MV-4-11 (cell line): ENCODE measurements at regions not wholly inside any gene's neighbourhood (a gene's known extent, or its start where the extent isn't known, plus 50 kb on each side); places are given as distances from the start of the nearest gene placed in this dataset.
"Not testable (repeated sequence)": the region's sequence is repeated elsewhere in the genome, so short reads cannot be mapped to it uniquely, and the experiment has no call there.

Experiments
- DNase-seq: peaks from one replicate; lab custom pipeline; 2025; lab: John Stamatoyannopoulos, UW

DNA sequence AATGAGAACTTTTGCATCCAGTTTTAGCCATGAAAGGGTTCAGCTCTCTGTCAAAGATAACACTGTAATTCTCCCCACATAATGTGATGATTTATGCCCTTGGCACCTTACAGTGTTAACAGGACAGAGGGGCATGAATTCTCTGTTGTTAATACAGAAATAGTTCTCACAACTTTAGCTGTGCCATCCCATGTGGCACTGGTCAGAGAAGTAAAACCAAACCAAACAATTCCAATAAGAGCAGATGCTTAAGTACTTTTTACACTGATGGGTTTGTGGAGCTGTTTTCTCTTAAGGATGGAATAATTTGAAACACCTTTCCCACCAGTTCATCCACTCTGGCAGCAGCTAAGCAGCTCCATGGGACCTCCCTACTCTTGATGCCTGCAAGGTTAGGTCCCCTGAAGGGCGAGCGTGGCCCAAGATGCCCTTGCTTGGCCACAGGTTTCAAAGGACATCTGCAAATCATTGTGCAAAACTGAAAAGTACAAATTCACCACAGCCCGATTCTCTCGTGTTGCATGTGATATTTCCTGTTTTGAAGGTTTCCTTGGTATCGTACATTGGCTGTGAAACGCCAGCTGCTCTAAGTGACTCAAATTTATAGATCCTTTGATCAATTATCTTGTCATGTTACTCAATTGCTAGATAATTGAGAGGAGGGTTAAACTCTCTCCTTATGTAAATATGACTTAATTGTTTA is 82.5 kb upstream of the CREB5 start:
- peak; percentile 6 for DNase-seq

DNA sequence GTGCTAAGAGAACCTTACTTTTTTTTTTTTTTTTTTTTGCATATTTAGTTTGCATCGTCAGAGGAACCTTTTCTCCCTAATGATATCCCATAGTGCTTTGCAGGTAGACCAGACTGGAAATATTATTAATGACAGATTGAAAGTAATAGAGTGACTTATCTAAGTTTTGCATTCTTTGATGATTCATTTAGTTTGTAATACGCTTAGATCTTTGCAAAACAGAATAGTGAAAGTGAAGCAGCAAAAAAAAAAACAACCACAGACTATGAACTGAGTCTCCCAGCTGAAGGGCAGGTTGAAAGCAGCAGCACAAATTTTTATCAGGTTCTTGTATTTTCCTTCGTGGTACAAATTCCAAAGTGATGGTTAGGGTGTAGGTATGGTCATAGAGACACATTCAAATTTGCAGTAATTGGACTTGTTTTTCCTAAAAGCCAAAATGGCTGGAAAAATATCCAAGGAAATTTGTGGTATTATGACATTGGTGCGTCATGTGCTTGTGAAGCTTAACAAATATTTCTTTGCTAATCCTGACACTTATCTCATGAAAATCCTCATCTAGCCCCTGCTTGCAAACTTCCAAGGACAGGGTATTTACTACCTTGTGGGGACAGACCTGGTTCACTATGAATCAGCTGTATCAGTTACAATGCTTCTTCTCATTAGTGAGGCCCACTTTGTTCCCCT is 81.8 kb upstream of the CREB5 start:
- DNase-seq = no peak

DNA sequence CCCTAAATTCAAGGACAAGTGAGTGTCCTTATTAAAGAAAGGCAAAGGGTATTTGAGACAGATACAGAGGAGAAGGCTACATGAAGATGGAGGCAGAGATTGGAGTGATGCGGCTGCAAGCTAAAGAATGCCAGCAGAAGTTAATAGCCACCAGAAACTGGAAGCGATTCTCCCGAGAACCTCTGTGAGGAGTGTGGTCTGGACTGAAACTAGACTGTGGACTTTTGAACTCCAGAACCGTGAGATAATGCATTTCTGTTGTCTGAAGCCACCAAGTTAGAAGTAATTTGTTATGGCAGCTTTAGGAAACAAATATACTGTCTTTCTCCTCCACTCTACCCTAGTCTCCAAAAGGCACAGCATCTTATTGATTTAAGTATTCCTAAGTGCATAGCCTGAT is 80.3 kb upstream of the CREB5 start:
- no peak for DNase-seq

DNA sequence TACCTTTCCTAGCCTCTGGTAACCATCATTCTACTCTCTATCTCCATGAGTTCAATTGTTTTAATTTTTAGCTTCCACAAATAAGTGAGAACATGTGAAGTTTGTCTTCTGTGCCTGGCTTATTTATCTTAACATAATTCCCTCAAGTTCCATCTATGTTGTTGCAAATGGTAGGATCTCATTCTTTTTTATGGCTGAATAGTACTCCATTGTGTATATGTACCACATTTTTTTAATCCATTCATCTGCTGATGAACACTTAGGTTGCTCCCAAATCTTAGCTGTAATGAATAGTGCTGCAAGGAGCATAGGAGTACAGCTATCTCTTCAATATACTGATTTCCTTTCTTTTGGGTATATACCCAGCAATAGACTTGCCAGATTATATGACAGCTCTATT is 78.8 kb upstream of the CREB5 start:
- not testable (repeated sequence) for DNase-seq

DNA sequence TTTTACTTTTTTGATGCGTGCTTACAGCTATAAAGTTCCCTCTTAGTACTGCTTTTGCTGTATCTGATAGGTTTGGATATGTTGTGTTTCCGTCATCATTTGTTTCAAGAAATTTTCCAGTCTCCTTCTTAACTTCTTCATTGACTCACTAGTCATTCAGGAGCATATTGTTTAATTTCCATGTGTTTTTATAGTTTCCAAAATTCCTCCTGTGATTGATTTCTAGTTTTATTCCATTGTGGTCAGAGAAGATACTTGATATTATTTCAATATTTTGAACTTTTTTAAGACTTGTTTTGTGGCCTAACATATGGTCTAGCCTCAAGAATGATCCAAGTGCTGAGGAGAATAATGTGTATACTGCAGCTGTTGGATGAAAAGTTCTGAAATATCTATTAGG is 75.5 kb upstream of the CREB5 start:
- DNase-seq = no peak

DNA sequence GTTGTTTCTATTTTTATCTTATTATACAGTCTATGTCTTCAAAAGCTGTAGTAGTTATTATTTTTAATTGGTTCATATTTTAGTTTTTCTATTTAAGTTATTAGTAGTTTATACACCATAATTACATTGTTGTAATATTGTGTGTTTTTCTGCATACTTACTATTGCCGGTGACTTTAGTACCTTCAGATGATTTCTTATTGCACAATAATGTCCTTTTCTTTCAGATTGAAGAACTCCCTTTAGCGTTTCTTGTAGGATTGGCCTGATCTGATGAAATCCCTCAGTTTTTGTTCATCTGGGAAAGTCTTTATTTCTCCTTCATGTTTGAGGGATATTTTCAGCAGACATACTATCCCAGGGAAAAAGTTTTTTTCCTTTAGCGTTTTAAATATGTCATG is 74.3 kb upstream of the CREB5 start:
- DNase-seq = no peak

DNA sequence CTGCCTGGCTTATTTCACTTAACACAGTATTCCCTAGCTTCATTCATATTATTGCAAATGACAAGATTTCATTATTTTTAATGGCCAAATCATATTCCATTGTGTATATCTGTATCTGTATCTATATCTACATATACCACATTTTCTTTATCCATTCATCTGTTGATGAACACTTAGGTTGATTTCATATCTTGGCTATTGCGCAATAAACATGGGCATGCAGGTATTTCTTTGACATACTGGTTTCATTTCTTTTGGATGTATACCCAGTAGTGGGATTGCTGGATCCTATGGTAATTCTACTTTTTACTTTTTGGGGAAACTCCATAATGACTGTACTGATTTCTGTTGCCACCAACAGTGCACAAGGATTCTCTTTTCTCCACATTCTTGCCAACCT is 68.9 kb upstream of the CREB5 start:
- no peak for DNase-seq

DNA sequence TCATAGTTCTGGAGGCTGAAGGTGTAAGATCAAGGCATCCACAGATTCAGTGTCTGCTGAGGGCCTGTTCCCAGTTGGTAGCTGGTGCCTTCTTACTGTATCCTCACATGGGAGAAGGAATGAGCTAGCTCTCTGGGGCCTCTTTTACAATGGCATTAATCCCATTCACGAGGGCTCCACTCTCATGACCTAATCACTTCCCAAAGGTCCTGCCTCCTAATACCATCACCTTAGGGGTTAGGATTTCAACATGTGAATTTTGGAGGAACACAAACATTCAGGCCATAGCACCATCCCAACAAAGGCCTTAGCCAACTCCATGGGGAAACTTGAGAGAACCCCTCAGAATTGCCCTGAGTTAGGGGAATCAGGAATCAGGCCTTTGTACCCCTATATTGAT is 66.1 kb upstream of the CREB5 start:
- no peak for DNase-seq

DNA sequence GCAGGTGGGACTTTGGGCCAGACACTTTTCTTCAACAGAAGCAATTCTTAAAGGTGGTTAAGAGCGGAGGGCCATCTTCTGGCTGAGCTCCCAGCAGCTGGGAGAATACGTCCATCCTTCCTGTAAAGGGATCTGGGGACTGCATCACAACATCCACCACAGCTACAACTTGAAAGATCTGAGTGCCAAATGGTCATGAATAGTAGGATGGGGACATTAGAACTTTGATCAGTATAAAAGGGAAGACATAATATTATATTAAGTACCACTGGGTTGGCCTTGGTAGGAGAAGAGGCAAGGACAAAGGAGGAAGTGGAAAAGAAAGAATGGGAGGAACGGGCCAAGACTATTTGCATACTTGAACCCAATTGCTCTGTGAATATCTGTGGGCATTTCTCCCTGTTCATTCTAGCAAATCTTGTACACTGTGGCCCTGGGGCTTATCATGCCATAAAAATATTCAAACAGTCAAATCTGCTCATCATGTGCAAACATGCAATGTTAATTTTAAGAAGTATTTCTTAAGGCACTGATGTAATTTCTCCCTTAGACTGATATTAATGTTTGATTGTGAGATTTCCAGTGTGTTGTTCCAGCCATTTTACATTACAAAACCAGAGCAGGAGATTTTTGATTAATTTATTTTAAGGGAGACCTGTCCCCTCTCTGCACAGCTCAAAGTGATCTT is 65.5 kb upstream of the CREB5 start:
- DNase-seq = no peak

DNA sequence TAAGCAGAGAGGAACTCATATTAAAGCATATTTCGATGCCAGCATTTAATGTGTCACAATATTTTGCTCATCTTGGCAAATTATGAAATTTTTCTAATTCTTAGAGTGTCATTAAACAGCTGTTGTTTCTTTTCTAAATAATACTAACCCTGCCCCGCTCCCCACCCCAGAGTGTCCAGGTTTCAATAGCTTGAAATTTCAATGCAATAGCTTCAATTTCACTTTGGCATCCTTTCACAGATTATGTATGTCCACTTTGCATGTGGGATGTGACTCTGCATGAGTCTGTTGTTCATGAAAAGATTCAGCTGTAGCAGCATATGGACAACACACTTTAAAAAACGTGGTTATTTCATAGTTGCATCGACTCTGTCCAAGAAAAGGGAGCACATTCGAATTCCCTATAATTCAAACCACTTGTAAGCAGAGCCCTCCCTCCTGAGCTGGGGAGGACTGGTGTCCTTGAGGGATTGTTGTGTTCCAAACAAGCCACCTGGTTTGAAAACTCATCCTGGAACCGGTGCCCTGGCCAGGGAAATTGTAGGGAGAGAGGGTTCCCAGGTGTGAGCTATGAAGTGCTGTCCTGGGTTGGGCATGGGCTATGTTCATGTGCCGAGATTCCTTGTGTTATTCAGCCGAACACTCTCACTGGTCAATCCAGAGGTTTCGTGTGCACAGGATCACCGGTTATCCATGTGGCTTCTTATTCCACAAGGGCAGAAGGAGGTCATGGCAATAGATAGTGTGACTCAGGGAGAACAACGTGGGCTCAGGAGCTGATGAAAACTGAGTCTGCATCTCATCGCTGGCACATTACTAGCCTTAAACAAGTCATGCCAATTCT is 64.6 kb upstream of the CREB5 start:
- DNase-seq = no peak

DNA sequence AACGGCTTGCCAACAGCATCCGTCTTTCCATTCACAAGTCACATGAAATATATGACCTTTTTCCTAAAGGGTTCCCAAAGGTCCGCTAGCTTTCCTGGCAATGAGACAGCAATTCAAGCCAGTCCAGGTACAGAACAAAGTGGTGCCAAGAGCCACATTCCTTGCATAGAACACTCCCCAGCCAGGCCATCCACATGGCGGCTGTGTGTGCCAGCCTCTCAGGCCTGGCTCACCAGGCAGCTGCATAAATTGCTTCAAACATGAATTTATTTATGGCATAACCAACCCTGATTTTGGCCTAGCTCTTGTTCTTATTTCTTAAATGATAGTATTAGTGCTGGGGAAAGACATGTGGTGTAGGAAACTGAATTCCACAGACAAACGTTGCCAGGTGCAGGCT is 63.7 kb upstream of the CREB5 start:
- DNase-seq = no peak

DNA sequence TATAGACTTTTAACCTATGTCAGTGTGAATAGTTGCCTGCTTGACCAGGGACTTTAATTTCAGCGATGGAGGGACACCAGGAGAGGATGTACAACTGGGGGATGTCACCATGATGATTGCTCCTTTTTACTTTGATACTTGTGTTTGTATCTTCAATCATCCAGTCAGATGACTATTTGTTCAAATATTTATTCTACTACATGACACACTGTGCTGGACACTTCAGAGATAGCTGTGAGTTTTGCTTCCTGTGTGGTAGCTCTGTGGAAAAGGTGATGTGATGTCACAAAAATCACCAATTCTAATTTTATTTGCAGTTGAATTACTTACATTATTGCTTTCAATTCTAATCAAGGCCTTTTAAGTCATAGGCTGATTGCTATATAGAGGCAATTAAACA is 62.7 kb upstream of the CREB5 start:
- no peak for DNase-seq

DNA sequence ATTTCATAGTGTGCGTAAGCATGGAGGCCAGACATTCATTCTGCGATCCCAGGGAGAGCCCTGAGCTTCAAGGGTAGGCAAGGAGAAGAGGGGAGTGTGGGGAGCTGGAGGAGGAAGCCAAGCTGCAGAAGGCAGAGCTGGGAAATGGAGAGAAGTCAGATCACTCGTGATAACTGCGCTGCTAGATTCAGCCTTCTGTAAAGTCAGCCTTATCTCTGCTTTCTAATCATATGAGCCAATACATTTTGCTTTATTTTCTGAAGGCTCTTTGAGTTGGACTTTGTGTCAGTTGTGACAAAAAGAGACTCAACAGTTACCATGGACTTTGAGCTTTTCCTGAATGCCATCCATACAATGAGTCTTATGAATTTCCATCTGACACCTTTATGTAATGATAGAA is 61.7 kb upstream of the CREB5 start:
- no peak for DNase-seq

DNA sequence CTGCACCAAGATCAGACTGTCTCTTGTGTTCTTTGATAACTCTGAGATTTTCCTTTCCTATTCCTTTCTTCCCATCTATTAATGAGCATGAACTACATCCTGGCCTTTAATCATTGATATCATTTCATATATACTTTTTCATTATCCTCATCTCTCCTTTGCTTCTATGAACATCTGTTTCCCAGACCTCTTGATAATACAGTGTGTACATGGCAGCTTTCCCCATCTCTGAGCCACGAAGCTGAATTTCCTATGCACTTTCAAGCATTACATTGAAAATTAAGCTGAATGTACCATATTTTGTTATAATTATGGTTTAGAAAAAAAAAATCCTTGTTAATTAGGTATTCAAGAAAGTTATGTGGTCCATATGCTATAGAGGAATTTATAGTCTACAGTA is 60.9 kb upstream of the CREB5 start:
- no peak for DNase-seq

DNA sequence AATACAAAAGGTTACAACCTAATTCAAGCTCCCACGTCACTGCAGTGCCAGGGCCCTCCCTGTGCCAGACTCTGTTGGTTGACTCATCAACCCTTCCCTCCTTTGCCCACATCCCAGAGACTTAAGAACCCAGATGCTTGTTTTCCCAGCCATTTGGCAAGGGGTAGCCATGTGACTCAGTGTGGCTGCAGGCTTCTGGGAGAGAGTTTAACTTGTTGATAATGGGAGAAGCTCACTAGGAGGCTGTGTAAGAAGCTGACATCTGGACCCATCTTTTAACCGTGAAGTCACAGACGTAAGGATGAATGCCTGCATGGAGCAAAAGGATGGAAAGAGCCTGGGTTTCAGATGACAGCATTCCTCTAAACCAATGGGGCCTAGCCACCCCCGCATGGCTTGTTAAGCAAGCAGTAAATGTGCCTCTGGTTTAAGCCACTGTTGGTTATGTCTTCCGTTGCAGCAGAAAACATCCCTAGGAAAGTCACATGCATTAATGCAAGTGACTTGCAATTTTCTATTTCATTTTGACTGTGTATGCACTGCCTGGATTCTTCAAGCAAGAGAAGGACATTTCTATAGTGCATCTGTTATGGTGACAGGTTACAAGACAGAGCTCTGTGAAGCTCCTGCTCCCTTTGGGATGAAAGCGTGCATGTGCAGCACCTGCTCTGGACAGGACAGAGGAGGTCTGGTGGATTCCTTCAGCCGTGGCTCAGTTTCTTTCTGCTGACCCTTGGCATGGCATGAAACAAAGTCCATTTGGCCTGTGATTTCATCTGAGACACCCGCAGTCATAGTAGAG is 57.5 kb upstream of the CREB5 start:
- DNase-seq = no peak

DNA sequence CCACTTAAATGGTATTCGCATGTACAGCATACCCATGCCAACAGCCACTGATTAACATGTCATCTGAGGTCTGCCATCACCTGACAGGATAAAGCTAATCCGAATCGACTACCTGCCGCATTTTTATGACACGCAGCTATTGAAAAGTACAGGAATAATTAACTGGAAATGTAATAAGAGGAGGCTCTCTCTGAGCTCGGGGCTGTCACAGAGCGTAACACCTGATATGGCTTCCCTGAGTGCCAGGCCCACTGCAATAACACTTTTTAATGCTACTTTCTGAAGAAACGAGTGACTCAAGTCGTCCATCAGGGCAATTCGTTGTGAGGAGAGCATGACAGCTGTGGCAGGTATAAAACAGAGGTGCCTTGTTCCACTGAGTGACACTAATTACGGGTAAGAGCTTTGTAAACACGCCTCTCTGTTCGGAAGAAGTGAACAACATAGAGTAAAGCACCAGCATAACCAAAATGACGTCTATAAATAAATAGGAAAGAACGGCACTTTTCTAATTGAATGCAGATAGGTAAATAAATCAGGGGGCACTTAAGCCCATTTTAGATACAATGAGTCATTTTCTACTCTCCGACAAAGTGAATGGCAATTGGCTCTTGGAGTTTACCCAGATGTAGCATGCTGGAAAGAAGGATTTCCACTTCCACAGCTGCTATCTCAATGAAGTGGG is 56.5 kb upstream of the CREB5 start:
- no peak for DNase-seq

DNA sequence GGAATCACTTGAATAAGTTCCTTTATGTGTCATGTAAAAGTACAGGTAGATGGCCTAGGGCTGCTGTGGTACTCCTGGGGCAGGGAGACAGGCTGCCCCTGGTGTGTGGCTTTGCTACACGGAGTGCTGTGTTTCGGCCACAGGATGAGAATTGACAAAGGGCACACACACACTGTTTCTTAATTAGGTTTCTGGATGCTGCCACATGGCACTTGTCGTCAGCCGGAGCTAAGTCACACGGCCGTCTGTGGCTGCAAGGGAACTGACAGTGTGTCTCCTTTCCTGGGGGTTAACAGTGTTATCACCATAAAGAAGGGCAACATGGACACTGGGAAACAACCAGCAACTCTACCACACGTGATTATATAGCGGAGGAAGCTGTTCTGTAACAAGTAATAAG is 55.7 kb upstream of the CREB5 start:
- no peak for DNase-seq

DNA sequence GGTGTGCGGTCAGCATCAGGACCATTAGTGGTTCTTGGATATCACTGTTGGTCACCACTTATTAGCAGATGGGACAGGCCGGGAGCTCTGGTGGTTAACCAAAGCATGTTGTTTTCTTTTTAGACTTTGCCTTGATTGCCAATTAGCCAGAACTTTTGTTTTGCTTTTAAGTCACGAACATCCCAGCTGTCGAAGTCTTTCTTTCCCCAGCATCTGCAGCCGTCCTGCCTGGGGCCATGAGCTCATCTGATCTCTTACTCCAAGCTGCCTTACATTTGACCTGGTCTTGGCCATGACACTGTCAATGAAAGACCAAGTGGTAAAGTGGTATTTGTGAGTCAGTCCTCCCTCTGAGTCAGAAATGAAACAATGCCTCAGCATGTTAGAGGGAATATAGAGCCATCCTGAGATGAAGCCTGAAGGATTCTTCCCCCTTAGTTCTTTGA is 53.9 kb upstream of the CREB5 start:
- DNase-seq = no peak

DNA sequence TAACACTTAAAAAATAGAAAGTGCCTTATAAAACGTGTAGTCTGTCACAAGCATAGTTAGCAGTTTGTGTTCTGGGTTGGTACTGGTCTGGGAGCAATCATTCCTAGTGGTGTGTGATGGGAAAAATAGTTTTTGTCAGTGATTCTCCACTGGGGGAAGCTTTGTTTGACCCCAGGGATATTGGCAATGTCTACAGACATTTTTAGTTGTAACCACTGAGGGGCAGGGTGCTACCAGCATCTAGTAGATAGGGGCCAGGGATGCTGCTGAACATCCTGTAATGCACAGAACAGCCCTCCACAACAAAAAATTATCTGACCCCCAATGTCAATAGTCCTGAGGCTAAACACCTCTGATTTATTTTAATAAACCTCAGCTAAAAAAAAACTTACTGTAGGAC is 51.6 kb upstream of the CREB5 start:
- no peak for DNase-seq

DNA sequence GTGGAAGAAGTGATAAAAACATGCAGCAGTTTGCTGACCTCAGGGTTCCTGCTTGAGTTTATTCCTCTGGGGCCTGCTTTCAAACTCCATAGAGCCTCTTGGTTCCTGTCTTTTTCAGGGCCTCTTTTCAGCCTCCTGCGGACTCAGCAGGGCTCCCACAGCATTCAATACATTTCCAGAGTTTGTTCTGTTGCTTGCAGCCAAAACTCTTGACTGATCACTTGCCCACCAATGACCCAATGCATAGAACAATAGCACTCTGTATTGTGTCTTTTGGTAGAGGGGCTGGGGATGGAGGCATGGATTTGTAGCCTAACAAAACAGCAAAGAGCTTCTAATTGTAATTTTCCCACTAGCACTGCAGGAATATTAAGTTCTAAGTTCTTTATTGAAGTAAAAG is 50.8 kb upstream of the CREB5 start:
- DNase-seq = no peak

DNA sequence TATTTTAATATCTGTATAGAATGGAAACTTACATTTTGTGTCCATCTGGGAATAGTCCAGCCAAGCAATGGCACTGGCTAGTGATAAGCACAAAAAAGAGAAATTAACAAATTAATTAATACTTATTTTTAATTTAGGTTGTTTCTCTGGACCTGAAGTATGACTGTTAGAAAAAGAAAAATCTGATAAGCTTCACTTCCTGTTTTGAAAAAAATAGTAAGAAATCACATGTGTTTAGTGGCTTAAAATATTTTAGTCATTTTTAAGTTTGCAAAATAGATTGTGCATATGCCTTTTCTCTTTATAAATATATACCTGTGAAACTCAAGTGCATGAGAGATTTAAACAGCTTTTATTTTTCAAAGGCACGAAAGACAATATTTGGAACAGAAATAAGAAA is 50.1 kb upstream of the CREB5 start:
- DNase-seq = no peak
